A549 (cell line): ENCODE measurements at regions not wholly inside any gene's neighbourhood (a gene's known extent, or its start where the extent isn't known, plus 50 kb on each side); places are given as distances from the start of the nearest gene placed in this dataset.

Experiments
- ATAC-seq, 2 experiments: fragments of 200-7000 bp in 1 of 2; fragments of >200 bp in 1 of 2; cut with Nextera tagmentation in 1 of 2; cut with Tn5 transposase in 1 of 2; 3 replicates each; pipeline versions ENCODE4 v1.8.0 to v1.9.1; 2018 to 2020; ENCODE audit warnings: mild to moderate bottlenecking in 1 of 2, moderate library complexity in 1 of 2
- CTCF ChIA-PET: fragments of 300-600 bp; sonication (Branson Sonifier 250); formaldehyde crosslinking; extraction: SDS; loops from one replicate; lab custom pipeline; 2021; ENCODE audit warnings: antibody characterized with exemption, inconsistent platforms; lab: Yijun Ruan, JAX
- POLR2A ChIA-PET: fragments of 350-600 bp; formaldehyde crosslinking; extraction: SDS; loops from one replicate; lab custom pipeline; 2021; ENCODE audit warnings: antibody characterized with exemption, inconsistent platforms; lab: Yijun Ruan, JAX
- DNase-seq, 2 experiments: peaks; one replicate each; pipeline versions ENCODE4 v3.0.0 to v3.0.0-alpha.2; 2011 to 2016; ENCODE audit warnings: low read depth in 1 of 2, low spot score in 1 of 2
- FAIRE-seq: peaks from 2 replicates; lab custom pipeline; 2011; peaks lifted over from hg19 to GRCh38; lab: Jason Lieb, UNC
- H3K27ac ChIP-seq, 2 experiments: fragments of >200 bp; sonication (Bioruptor Twin); formaldehyde crosslinking; 3 replicates each; pipeline ENCODE4 v1.5.1; 2016 to 2017
- H3K4me1 ChIP-seq: fragments of >200 bp; sonication (Bioruptor Twin); formaldehyde crosslinking; 3 replicates; pipeline ENCODE4 v1.6.1; 2016
- H3K4me2 ChIP-seq: fragments of >200 bp; sonication (Bioruptor Twin); formaldehyde crosslinking; 3 replicates; pipeline ENCODE4 v1.6.1; 2016
- H3K4me3 ChIP-seq: fragments of >200 bp; sonication (Bioruptor Twin); formaldehyde crosslinking; 3 replicates; pipeline ENCODE4 v1.5.1; 2016
- H3K9me3 ChIP-seq: fragments of >200 bp; sonication (Bioruptor Twin); formaldehyde crosslinking; 3 replicates; pipeline ENCODE4 v1.6.1; 2016
- BCL3 ChIP-seq: fragments of >200 bp; sonication (Bioruptor Twin); formaldehyde crosslinking; IDR thresholded peaks from 3 replicates; pipeline ENCODE4 v1.6.1; 2016
- CBX8 ChIP-seq: fragments of 200-600 bp; sonication (generic); IDR thresholded peaks from 2 replicates; pipeline ENCODE4 v1.6.1; 2016
- CTCF ChIP-seq: fragments of >200 bp; sonication (Bioruptor Twin); formaldehyde crosslinking; IDR thresholded peaks from 3 replicates; pipeline ENCODE4 v1.5.1; 2016
- E2F6 ChIP-seq: IDR thresholded peaks from 2 replicates; pipeline ENCODE4 v1.6.1; 2012; ENCODE audit warnings: low read depth, borderline replicate concordance
- EHF ChIP-seq: fragments of 250-450 bp; sonication (Bioruptor Pico); IDR thresholded peaks from 2 replicates; pipeline ENCODE4 v1.5.0; 2020; ENCODE audit warnings: mild to moderate bottlenecking
- EHMT2 ChIP-seq: fragments of 200-600 bp; sonication (generic); IDR thresholded peaks from 2 replicates; pipeline ENCODE4 v1.6.1; 2016; ENCODE audit warnings: antibody characterized with exemption, low read depth, mild to moderate bottlenecking, moderate library complexity
- EP300 ChIP-seq, 2 experiments: fragments of >200 bp; sonication (Bioruptor Twin); formaldehyde crosslinking; IDR thresholded peaks; 2 replicates in 1 of 2; 3 replicates in 1 of 2; pipeline ENCODE4 v1.6.1; 2016 to 2017
- FOXS1 ChIP-seq: fragments of 250-450 bp; sonication (Bioruptor Pico); IDR thresholded peaks from 2 replicates; pipeline ENCODE4 v1.5.0; 2020; ENCODE audit warnings: mild to moderate bottlenecking, moderate library complexity
- GATA3 ChIP-seq: IDR thresholded peaks from 2 replicates; pipeline ENCODE4 v1.6.1; 2012; ENCODE audit warnings: borderline replicate concordance
- HDAC2 ChIP-seq: fragments of 200-600 bp; sonication (generic); IDR thresholded peaks from 2 replicates; pipeline ENCODE4 v1.6.1; 2016
- HOXA7 ChIP-seq: fragments of 250-450 bp; sonication (Bioruptor Pico); IDR thresholded peaks from 2 replicates; pipeline ENCODE4 v1.5.0; 2020; ENCODE audit warnings: mild to moderate bottlenecking, moderate library complexity
- HOXB13 ChIP-seq: fragments of 250-450 bp; sonication (Bioruptor Pico); IDR thresholded peaks from 2 replicates; pipeline ENCODE4 v1.5.0; 2020; ENCODE audit warnings: low read depth, mild to moderate bottlenecking, moderate library complexity
- HOXB5 ChIP-seq: fragments of 250-450 bp; sonication (Bioruptor Pico); IDR thresholded peaks from 2 replicates; pipeline ENCODE4 v1.5.0; 2020; ENCODE audit warnings: mild to moderate bottlenecking, moderate library complexity
- JUNB ChIP-seq: fragments of >200 bp; sonication (Bioruptor Twin); formaldehyde crosslinking; IDR thresholded peaks from 2 replicates; pipeline ENCODE4 v1.6.1; 2016
- KDM5A ChIP-seq: fragments of 200-600 bp; sonication (generic); IDR thresholded peaks from 2 replicates; pipeline ENCODE4 v1.6.1; 2016; ENCODE audit warnings: antibody characterized with exemption, mild to moderate bottlenecking
- MAX ChIP-seq: IDR thresholded peaks from 2 replicates; pipeline ENCODE4 v1.6.1; 2012
- MAZ ChIP-seq: fragments of 150-350 bp; IDR thresholded peaks from 2 replicates; pipeline ENCODE4 v1.6.1; 2014; ENCODE audit warnings: antibody characterized with exemption, low read depth, low read length, borderline replicate concordance
- MYC ChIP-seq: IDR thresholded peaks from 2 replicates; pipeline ENCODE4 v1.6.1; 2012; ENCODE audit warnings: mild to moderate bottlenecking, inconsistent platforms, low read length, improper control_type of control experiment, borderline replicate concordance
- NFE2L2 ChIP-seq: fragments of 150-350 bp; conservative IDR thresholded peaks from 2 replicates; pipeline ENCODE4 v1.6.1; 2014; ENCODE audit warnings: low read length
- NR3C1 ChIP-seq: fragments of >200 bp; sonication (Bioruptor Twin); formaldehyde crosslinking; IDR thresholded peaks from 3 replicates; pipeline ENCODE4 v1.6.1; 2017
- POLR2AphosphoS2 ChIP-seq: conservative IDR thresholded peaks from 2 replicates; pipeline ENCODE4 v1.6.1; 2012; ENCODE audit warnings: low read length, improper control_type of control experiment, inconsistent platforms
- REST ChIP-seq: fragments of 200-600 bp; sonication (generic); IDR thresholded peaks from 2 replicates; pipeline ENCODE4 v1.6.1; 2016; ENCODE audit warnings: antibody characterized with exemption, mild to moderate bottlenecking, moderate library complexity
- RFX5 ChIP-seq: fragments of 450-650 bp; IDR thresholded peaks from 2 replicates; pipeline ENCODE4 v1.7.1; 2014; ENCODE audit warnings: antibody characterized with exemption, mild to moderate bottlenecking, moderate library complexity
- RNF2 ChIP-seq: fragments of 200-600 bp; sonication (generic); IDR thresholded peaks from 2 replicates; pipeline ENCODE4 v1.6.1; 2016; ENCODE audit warnings: low read depth, mild to moderate bottlenecking, antibody characterized with exemption, moderate library complexity, borderline replicate concordance
- SMC3 ChIP-seq: fragments of >200 bp; sonication (Bioruptor Twin); formaldehyde crosslinking; IDR thresholded peaks from 3 replicates; pipeline ENCODE4 v1.6.1; 2018; ENCODE audit warnings: inconsistent platforms
- TP53 ChIP-seq: fragments of 250-450 bp; sonication (Bioruptor Pico); IDR thresholded peaks from 2 replicates; pipeline ENCODE4 v1.5.0; 2021; ENCODE audit warnings: mild to moderate bottlenecking, moderate library complexity
- ZC3H11A ChIP-seq: fragments of 450-650 bp; IDR thresholded peaks from 2 replicates; pipeline ENCODE4 v1.6.1; 2014; ENCODE audit warnings: antibody characterized with exemption, mild to moderate bottlenecking
- ZFP36 ChIP-seq: fragments of 450-650 bp; IDR thresholded peaks from 2 replicates; pipeline ENCODE4 v1.6.1; 2014; ENCODE audit warnings: borderline replicate concordance; ENCODE audit not compliant: partially characterized antibody
- ZNF302 ChIP-seq: fragments of 250-450 bp; sonication (Bioruptor Pico); IDR thresholded peaks from 2 replicates; pipeline ENCODE4 v1.9.0; 2021; ENCODE audit warnings: inconsistent platforms, mild to moderate bottlenecking, moderate library complexity
- ZSCAN20 ChIP-seq: fragments of 250-450 bp; sonication (Bioruptor Pico); IDR thresholded peaks from 2 replicates; pipeline ENCODE4 v1.8.0; 2022; ENCODE audit warnings: mild to moderate bottlenecking, moderate library complexity
- WGBS: methylation state at CpG from one replicate; pipeline ENCODE4 v1.1.6; 2017; ENCODE audit errors: missing lambda C conversion rate; 5-methylcytosine and 5-hydroxymethylcytosine counted together

- no peak overlapping the region for H3K4me3 ChIP-seq
- H3K4me2 ChIP-seq = no peak overlapping the region
- TF ChIP-seq EHMT2 (no peak), EHF (CRISPR knock-in tag) (no peak)
- H3K27ac ChIP-seq = no peak overlapping the region
- no peaks in the 10 kb centered on the region for H3K9me3 ChIP-seq
- FAIRE-seq = no peak
- no peaks in the 10 kb centered on the region for H3K4me1 ChIP-seq
- ChIA-PET CTCF (no interaction called here), POLR2A (no interaction called here)
- DNase-seq = no peak
- 10% methylated on average over 4 of the region's 4 CpGs for WGBS
- ATAC-seq = no peak
These were observed 258.4 kb downstream of the PPARGC1A start for GRCh38 chr4:23631255-23631950.

- no peak overlapping the region for H3K4me3 ChIP-seq
- ChIA-PET CTCF (no interaction called here), POLR2A (no interaction called here)
- DNase-seq = no peak
- TF ChIP-seq CBX8 (no peak), HDAC2 (no peak), MAZ (no peak), SMC3 (no peak), POLR2AphosphoS2 (no peak), NR3C1 (no peak), EP300 (IDR thresholded peaks at IDR 0.05) (no peak), RNF2 (no peak), KDM5A (no peak), GATA3 (no peak), ZFP36 (no peak), RFX5 (no peak), FOXS1 (CRISPR knock-in tag) (no peak), ZSCAN20 (no peak), ZC3H11A (no peak), HOXB5 (CRISPR knock-in tag) (no peak), NFE2L2 (no peak)
- FAIRE-seq = no peak
- no peaks in the 10 kb centered on the region for H3K9me3 ChIP-seq
- ATAC-seq = no peak
- no peak overlapping the region for H3K4me2 ChIP-seq
- H3K4me1 ChIP-seq = no peaks in the 10 kb centered on the region
- no peak overlapping the region for H3K27ac ChIP-seq
These were observed 259.7 kb downstream of the PPARGC1A start for GRCh38 chr4:23630110-23630509.

- no peak for FAIRE-seq
- DNase-seq = no peak
- Histone ChIP-seq H3K9me3 (no peaks in the 10 kb centered on the region), H3K4me1 (no peaks in the 10 kb centered on the region), H3K4me3 (no peak overlapping the region), H3K4me2 (no peak overlapping the region), H3K27ac (no peak overlapping the region)
- ATAC-seq = no peak
- CTCF ChIA-PET = no interaction called here
- WGBS = 8% methylated on average over 2 of the region's 2 CpGs
- POLR2A ChIA-PET = no interaction called here
- no peak for TF ChIP-seq TP53 (CRISPR knock-in tag)
- TF ChIP-seq BCL3 = no peak
- TF ChIP-seq CTCF = no peak
- TF ChIP-seq FOXS1 (CRISPR knock-in tag) = no peak
- TF ChIP-seq E2F6 = no peak
- no peak for TF ChIP-seq HOXB13 (CRISPR knock-in tag)
- TF ChIP-seq KDM5A = no peak
- no peak for TF ChIP-seq POLR2AphosphoS2
- TF ChIP-seq JUNB = no peak
- TF ChIP-seq HOXA7 (CRISPR knock-in tag) = no peak
- no peak for TF ChIP-seq MYC
- TF ChIP-seq REST = no peak
- TF ChIP-seq GATA3 = no peak
- TF ChIP-seq MAX = no peak
- no peak for TF ChIP-seq RNF2
- TF ChIP-seq HOXB5 (CRISPR knock-in tag) = no peak
- TF ChIP-seq ZNF302 (CRISPR knock-in tag) = no peak
These were observed 260.4 kb downstream of the PPARGC1A start for GRCh38 chr4:23629421-23629820.
